Liver (tissue), 3 donors: ENCODE measurements at regions not wholly inside any gene's neighbourhood (a gene's known extent, or its start where the extent isn't known, plus 50 kb on each side); places are given as distances from the start of the nearest gene placed in this dataset.

Experiments used
- EGR1 ChIP-seq, 2 donors: IDR thresholded peaks; 2 replicates each; pipeline ENCODE4 v1.6.1; 2016 to 2018; ENCODE audit warnings: antibody characterized with exemption in 2 of 2, low read depth in 2 of 2
- FOXA1 ChIP-seq: IDR thresholded peaks from 2 replicates; pipeline ENCODE4 v1.6.1; 2016; ENCODE audit warnings: antibody characterized with exemption
- JUND ChIP-seq, 2 donors: IDR thresholded peaks; 2 replicates each; pipeline ENCODE4 v1.6.1; 2016; ENCODE audit warnings: antibody characterized with exemption in 2 of 2
- RXRA ChIP-seq, 2 donors: IDR thresholded peaks; 2 replicates each; pipeline ENCODE4 v1.6.1; 2017 to 2018; ENCODE audit warnings: antibody characterized with exemption in 2 of 2, mild to moderate bottlenecking in 1 of 2
- TAF1 ChIP-seq: conservative IDR thresholded peaks from 2 replicates; pipeline ENCODE4 v1.6.1; 2016; ENCODE audit warnings: antibody characterized with exemption, mild to moderate bottlenecking
- YY1 ChIP-seq: IDR thresholded peaks from 2 replicates; pipeline ENCODE4 v1.6.1; 2016; ENCODE audit warnings: antibody characterized with exemption, mild to moderate bottlenecking
- TF ChIP-seq, protein P1 (sequence below): fragments of 150-350 bp; IDR thresholded peaks from 2 replicates; pipeline ENCODE4 v1.5.1; 2017; ENCODE audit warnings: improper control_type of control experiment, low read depth, low read length; ENCODE audit not compliant: missing input control
- TF ChIP-seq, protein P2 (sequence below): IDR thresholded peaks from 2 replicates; pipeline ENCODE4 v1.6.1; 2016; ENCODE audit warnings: antibody characterized with exemption
- donor health status: healthy.
- donor health status: healthy.

DNA sequence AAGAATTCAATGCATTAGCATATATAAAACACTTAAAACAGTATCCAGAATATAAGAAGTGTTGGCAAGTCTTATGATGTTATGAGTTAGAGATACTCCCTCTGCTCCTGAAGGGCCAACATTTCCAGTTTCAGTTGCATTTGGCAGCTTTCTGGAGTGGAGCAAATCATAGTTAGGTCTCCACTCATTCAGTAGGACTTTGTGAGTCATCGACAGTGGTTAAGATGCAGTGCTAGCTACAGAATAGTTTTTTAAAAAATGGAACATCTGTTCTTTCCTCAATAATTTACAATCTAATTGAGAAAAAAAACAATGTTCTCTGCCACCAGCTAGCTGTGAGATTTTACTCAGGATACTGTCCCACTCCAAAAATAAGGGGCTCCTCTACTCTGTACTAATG is 389.1 kb downstream of the HLX start:
- TF ChIP-seq, protein P1, sequence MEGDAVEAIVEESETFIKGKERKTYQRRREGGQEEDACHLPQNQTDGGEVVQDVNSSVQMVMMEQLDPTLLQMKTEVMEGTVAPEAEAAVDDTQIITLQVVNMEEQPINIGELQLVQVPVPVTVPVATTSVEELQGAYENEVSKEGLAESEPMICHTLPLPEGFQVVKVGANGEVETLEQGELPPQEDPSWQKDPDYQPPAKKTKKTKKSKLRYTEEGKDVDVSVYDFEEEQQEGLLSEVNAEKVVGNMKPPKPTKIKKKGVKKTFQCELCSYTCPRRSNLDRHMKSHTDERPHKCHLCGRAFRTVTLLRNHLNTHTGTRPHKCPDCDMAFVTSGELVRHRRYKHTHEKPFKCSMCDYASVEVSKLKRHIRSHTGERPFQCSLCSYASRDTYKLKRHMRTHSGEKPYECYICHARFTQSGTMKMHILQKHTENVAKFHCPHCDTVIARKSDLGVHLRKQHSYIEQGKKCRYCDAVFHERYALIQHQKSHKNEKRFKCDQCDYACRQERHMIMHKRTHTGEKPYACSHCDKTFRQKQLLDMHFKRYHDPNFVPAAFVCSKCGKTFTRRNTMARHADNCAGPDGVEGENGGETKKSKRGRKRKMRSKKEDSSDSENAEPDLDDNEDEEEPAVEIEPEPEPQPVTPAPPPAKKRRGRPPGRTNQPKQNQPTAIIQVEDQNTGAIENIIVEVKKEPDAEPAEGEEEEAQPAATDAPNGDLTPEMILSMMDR, result no peak
- TF ChIP-seq JUND (IDR thresholded peaks at IDR 0.05) (no peak), EGR1 (IDR thresholded peaks at IDR 0.05; ENCODE audit: low read depth in 2 of 2) (no peak), FOXA1 (no peak), TAF1 (no peak), RXRA (IDR thresholded peaks at IDR 0.05) (no peak), YY1 (no peak)
- TF ChIP-seq, protein P2, sequence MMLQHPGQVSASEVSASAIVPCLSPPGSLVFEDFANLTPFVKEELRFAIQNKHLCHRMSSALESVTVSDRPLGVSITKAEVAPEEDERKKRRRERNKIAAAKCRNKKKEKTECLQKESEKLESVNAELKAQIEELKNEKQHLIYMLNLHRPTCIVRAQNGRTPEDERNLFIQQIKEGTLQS, result no peak
